Esophagus muscularis mucosa (tissue), 3 donors: ENCODE measurements at regions not wholly inside any gene's neighbourhood (a gene's known extent, or its start where the extent isn't known, plus 50 kb on each side); places are given as distances from the start of the nearest gene placed in this dataset.

Experiments used
- POLR2A ChIP-seq: fragments of 450-650 bp; IDR thresholded peaks from one replicate; pipeline ENCODE4 v1.6.1; 2017; ENCODE audit warnings: antibody characterized with exemption, moderate library complexity, mild to moderate bottlenecking, low read depth
- TF ChIP-seq, protein P1 (sequence below), 3 experiments: fragments of 200-600 bp in 2 of 3; fragments of 450-650 bp in 1 of 3; sonication (generic) in 2 of 3; IDR thresholded peaks; one replicate each; pipeline ENCODE4 v1.5.1; 2017 to 2019; ENCODE audit warnings: antibody characterized with exemption in 3 of 3, mild to moderate bottlenecking in 2 of 3, moderate library complexity in 1 of 3

DNA sequence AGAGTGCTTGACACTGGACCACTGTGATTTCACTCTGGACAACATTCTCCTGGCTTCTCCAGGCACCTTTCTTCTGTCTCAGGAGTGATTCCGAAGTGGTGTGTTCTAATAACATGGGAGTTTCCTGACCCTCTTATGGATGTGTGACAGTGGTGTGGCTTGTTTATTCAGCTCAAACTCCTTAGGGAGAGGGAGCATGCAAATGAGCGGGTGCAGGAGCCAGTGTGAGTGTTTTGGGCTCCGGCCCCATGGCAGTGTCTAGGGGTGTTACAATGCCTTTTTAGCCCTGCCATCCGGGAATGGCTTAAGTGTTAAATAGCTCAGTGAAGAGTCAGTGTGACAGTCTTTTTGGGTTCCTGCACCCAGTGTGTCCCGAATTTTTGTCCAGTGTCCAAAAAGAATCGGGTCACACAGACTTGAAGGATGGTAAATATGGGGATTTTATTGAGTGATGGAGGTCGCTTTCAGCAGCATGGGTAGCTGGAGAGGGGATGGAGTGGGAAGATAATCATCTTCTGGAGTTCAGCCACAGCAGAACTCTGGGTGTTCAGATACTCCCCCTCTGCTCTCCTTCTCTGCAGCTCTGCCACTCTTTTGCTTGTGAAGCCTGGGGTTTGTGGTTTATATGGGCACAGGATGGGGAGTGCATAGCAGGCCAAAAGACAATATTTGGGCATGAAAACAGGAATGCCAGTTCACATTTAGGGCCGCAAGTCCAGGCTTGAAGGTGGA lies 928.9 kb upstream of the CITED2 start:
- TF ChIP-seq, protein P1, sequence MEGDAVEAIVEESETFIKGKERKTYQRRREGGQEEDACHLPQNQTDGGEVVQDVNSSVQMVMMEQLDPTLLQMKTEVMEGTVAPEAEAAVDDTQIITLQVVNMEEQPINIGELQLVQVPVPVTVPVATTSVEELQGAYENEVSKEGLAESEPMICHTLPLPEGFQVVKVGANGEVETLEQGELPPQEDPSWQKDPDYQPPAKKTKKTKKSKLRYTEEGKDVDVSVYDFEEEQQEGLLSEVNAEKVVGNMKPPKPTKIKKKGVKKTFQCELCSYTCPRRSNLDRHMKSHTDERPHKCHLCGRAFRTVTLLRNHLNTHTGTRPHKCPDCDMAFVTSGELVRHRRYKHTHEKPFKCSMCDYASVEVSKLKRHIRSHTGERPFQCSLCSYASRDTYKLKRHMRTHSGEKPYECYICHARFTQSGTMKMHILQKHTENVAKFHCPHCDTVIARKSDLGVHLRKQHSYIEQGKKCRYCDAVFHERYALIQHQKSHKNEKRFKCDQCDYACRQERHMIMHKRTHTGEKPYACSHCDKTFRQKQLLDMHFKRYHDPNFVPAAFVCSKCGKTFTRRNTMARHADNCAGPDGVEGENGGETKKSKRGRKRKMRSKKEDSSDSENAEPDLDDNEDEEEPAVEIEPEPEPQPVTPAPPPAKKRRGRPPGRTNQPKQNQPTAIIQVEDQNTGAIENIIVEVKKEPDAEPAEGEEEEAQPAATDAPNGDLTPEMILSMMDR (IDR thresholded peaks at IDR 0.05), result no peak
- TF ChIP-seq POLR2A, result no peak
